ENCODE measurements at regions not wholly inside any gene's neighbourhood (a gene's known extent, or its start where the extent isn't known, plus 50 kb on each side); places are given as distances from the start of the nearest gene placed in this dataset.

GRCh38 chr12:77500089-77500488, 330.6 kb upstream of the NAV3 start:
- Mint-ChIP-seq H3K27ac (ENCODE audit: unreplicated experiment) (no peak overlapping the region), H3K4me1 (ENCODE audit: low read depth, unreplicated experiment) (no peaks in the 10 kb centered on the region), H3K4me3 (ENCODE audit: low read depth, unreplicated experiment) (no peak overlapping the region), H3K36me3 (ENCODE audit: insufficient read depth, unreplicated experiment) (no peaks in the 10 kb centered on the region), H3K27me3 (ENCODE audit: unreplicated experiment) (no peaks in the 10 kb centered on the region), H3K9me3 (ENCODE audit: low read depth, unreplicated experiment) (no peaks in the 10 kb centered on the region)
- no peak for TF ChIP-seq CTCF (IDR thresholded peaks at IDR 0.05; ENCODE audit: unreplicated experiment)
- BruUV-seq (replicated peaks), result no TSS peak
- CTCF ChIA-PET, result no interaction called here
- intact Hi-C loops (cut with micrococcal nuclease; ENCODE audit: unreplicated experiment), result no loop called here
- no peak for DNase-seq

- BruUV-seq (replicated peaks), result no TSS peak
- no peak for DNase-seq
- H3K4me3 Mint-ChIP-seq (ENCODE audit: low read depth, unreplicated experiment), result no peak overlapping the region
- no peaks in the 10 kb centered on the region for H3K27me3 Mint-ChIP-seq (ENCODE audit: unreplicated experiment)
- no peaks in the 10 kb centered on the region for H3K4me1 Mint-ChIP-seq (ENCODE audit: low read depth, unreplicated experiment)
- no peaks in the 10 kb centered on the region for H3K9me3 Mint-ChIP-seq (ENCODE audit: low read depth, unreplicated experiment)
- intact Hi-C loops (cut with micrococcal nuclease; ENCODE audit: unreplicated experiment), result no loop called here
- CTCF ChIA-PET, result interaction anchor here (0.7 kb wide), 1 partner anchor 1644 kb away, joined by 3 read pairs; no protein-coding TSS in a partner anchor
- no peaks in the 10 kb centered on the region for H3K36me3 Mint-ChIP-seq (ENCODE audit: insufficient read depth, unreplicated experiment)
- H3K27ac Mint-ChIP-seq (ENCODE audit: unreplicated experiment), result no peak overlapping the region
- no peak for TF ChIP-seq CTCF (IDR thresholded peaks at IDR 0.05; ENCODE audit: unreplicated experiment)
These were observed 333.0 kb upstream of the NAV3 start for GRCh38 chr12:77497647-77498046.

GRCh38 chr12:77496714-77497113, 334.0 kb upstream of the NAV3 start:
- no peak for TF ChIP-seq CTCF (IDR thresholded peaks at IDR 0.05; ENCODE audit: unreplicated experiment)
- intact Hi-C loops (cut with micrococcal nuclease; ENCODE audit: unreplicated experiment), result no loop called here
- Mint-ChIP-seq H3K27me3 (ENCODE audit: unreplicated experiment) (no peaks in the 10 kb centered on the region), H3K4me1 (ENCODE audit: low read depth, unreplicated experiment) (no peaks in the 10 kb centered on the region), H3K4me3 (ENCODE audit: low read depth, unreplicated experiment) (no peak overlapping the region), H3K9me3 (ENCODE audit: low read depth, unreplicated experiment) (no peaks in the 10 kb centered on the region), H3K27ac (ENCODE audit: unreplicated experiment) (no peak overlapping the region), H3K36me3 (ENCODE audit: insufficient read depth, unreplicated experiment) (no peaks in the 10 kb centered on the region)
- DNase-seq, result no peak
- no TSS peak for BruUV-seq (replicated peaks)
- CTCF ChIA-PET, result interaction anchor here (0.7 kb wide), 1 partner anchor 1645 kb away, joined by 3 read pairs; no protein-coding TSS in a partner anchor

- Mint-ChIP-seq H3K4me3 (ENCODE audit: low read depth, unreplicated experiment) (no peak overlapping the region), H3K27me3 (ENCODE audit: unreplicated experiment) (no peaks in the 10 kb centered on the region), H3K9me3 (ENCODE audit: low read depth, unreplicated experiment) (no peaks in the 10 kb centered on the region), H3K4me1 (ENCODE audit: low read depth, unreplicated experiment) (no peaks in the 10 kb centered on the region), H3K36me3 (ENCODE audit: insufficient read depth, unreplicated experiment) (no peaks in the 10 kb centered on the region), H3K27ac (ENCODE audit: unreplicated experiment) (no peak overlapping the region)
- no TSS peak for BruUV-seq (replicated peaks)
- intact Hi-C loops (cut with micrococcal nuclease; ENCODE audit: unreplicated experiment), result no loop called here
- CTCF ChIA-PET, result no interaction called here
- no peak for TF ChIP-seq CTCF (IDR thresholded peaks at IDR 0.05; ENCODE audit: unreplicated experiment)
- DNase-seq, result no peak
These were observed 336.4 kb upstream of the NAV3 start for GRCh38 chr12:77494296-77494695.
